ENCODE measurements at regions not wholly inside any gene's neighbourhood (a gene's known extent, or its start where the extent isn't known, plus 50 kb on each side); places are given as distances from the start of the nearest gene placed in this dataset.
A peak's percentile ranks its signal among the peaks of the same experiment; 100 is the strongest.

GRCh38 chr13:106882246-106882645, 314.3 kb upstream of the ARGLU1 start:
- Histone ChIP-seq H3K9me3 (ENCODE audit: control insufficient read depth, low read length) (no peaks in the 10 kb centered on the region), H3K27me3 (ENCODE audit: control insufficient read depth, insufficient read depth, low read length, poor library complexity, severe bottlenecking) (no peaks in the 10 kb centered on the region), H3K4me1 (ENCODE audit: control insufficient read depth, insufficient read depth, low read length) (no peaks in the 10 kb centered on the region), H3K27ac (ENCODE audit: low read depth, low read length) (peak overlapping the region; percentile 33), H3K9ac (ENCODE audit: extremely low read depth, low read length, poor library complexity, severe bottlenecking) (no peak overlapping the region), H3K36me3 (ENCODE audit: control insufficient read depth, insufficient read depth, low read length) (no peaks in the 10 kb centered on the region), H3K4me3 (ENCODE audit: low read length) (no peak overlapping the region)
- Mint-ChIP-seq H3K4me3 (no peak overlapping the region), H3K36me3 (ENCODE audit: low read depth) (no peaks in the 10 kb centered on the region), H3K27ac (no peak overlapping the region), H3K27me3 (ENCODE audit: insufficient read depth) (peaks cover 5% of the 10 kb centered on the region), H3K4me1 (peaks cover 9% of the 10 kb centered on the region), H3K9me3 (no peaks in the 10 kb centered on the region)
- no peak for TF ChIP-seq CTCF (conservative IDR thresholded peaks at IDR 0.05)
- 39 to 52% methylated on average over 5 to 6 of the region's 6 CpGs for WGBS, 2 experiments (ENCODE audit: insufficient coverage in 1 of 2, insufficient read length in 1 of 2)
- no peak for DNase-seq

- Histone ChIP-seq H3K27ac (ENCODE audit: low read depth, low read length) (no peak overlapping the region), H3K27me3 (ENCODE audit: control insufficient read depth, insufficient read depth, low read length, poor library complexity, severe bottlenecking) (no peaks in the 10 kb centered on the region), H3K9ac (ENCODE audit: extremely low read depth, low read length, poor library complexity, severe bottlenecking) (no peak overlapping the region), H3K4me3 (ENCODE audit: low read length) (no peak overlapping the region), H3K9me3 (ENCODE audit: control insufficient read depth, low read length) (no peaks in the 10 kb centered on the region), H3K36me3 (ENCODE audit: control insufficient read depth, insufficient read depth, low read length) (no peaks in the 10 kb centered on the region), H3K4me1 (ENCODE audit: control insufficient read depth, insufficient read depth, low read length) (no peaks in the 10 kb centered on the region)
- Mint-ChIP-seq H3K27me3 (ENCODE audit: insufficient read depth) (peaks cover 8% of the 10 kb centered on the region), H3K27ac (no peak overlapping the region), H3K36me3 (ENCODE audit: low read depth) (no peaks in the 10 kb centered on the region), H3K9me3 (no peaks in the 10 kb centered on the region), H3K4me1 (peaks cover 9% of the 10 kb centered on the region), H3K4me3 (no peak overlapping the region)
- WGBS, 2 experiments (ENCODE audit: insufficient coverage in 1 of 2, insufficient read length in 1 of 2) = 93 to 100% methylated on average over 1 to 3 of the region's 3 CpGs
- DNase-seq = no peak
- no peak for TF ChIP-seq CTCF (conservative IDR thresholded peaks at IDR 0.05)
These were observed 311.9 kb upstream of the ARGLU1 start for GRCh38 chr13:106879806-106880205.

GRCh38 chr13:106874323-106874722, 306.4 kb upstream of the ARGLU1 start:
- Histone ChIP-seq H3K9ac (ENCODE audit: extremely low read depth, low read length, poor library complexity, severe bottlenecking) (no peak overlapping the region), H3K27ac (ENCODE audit: low read depth, low read length) (no peak overlapping the region), H3K27me3 (ENCODE audit: control insufficient read depth, insufficient read depth, low read length, poor library complexity, severe bottlenecking) (no peaks in the 10 kb centered on the region), H3K4me3 (ENCODE audit: low read length) (no peak overlapping the region), H3K36me3 (ENCODE audit: control insufficient read depth, insufficient read depth, low read length) (no peaks in the 10 kb centered on the region), H3K4me1 (ENCODE audit: control insufficient read depth, insufficient read depth, low read length) (no peaks in the 10 kb centered on the region), H3K9me3 (ENCODE audit: control insufficient read depth, low read length) (no peaks in the 10 kb centered on the region)
- H3K4me1 Mint-ChIP-seq = peaks cover 10% of the 10 kb centered on the region
- 80 to 89% methylated on average over 1 to 2 of the region's 2 CpGs for WGBS, 2 experiments (ENCODE audit: insufficient coverage in 1 of 2, insufficient read length in 1 of 2)
- no peak overlapping the region for H3K27ac Mint-ChIP-seq
- TF ChIP-seq CTCF (conservative IDR thresholded peaks at IDR 0.05) = no peak
- H3K36me3 Mint-ChIP-seq (ENCODE audit: low read depth) = no peaks in the 10 kb centered on the region
- H3K9me3 Mint-ChIP-seq = no peaks in the 10 kb centered on the region
- DNase-seq = no peak
- peaks cover 4% of the 10 kb centered on the region for H3K27me3 Mint-ChIP-seq (ENCODE audit: insufficient read depth)
- no peak overlapping the region for H3K4me3 Mint-ChIP-seq
